T-helper 1 cell (primary cell): ENCODE measurements at regions not wholly inside any gene's neighbourhood (a gene's known extent, or its start where the extent isn't known, plus 50 kb on each side); places are given as distances from the start of the nearest gene placed in this dataset.
A peak's percentile ranks its signal among the peaks of the same experiment; 100 is the strongest.

ENCODE experiments used
- DNase-seq, 5 donors: peaks; one replicate each; pipeline ENCODE4 v3.0.0-alpha.2; 2012 to 2020

GRCh38 chr6:6783721-6784120 lies 195.2 kb downstream of the LY86 start:
- DNase-seq = no peak

GRCh38 chr6:6784514-6785162 lies 196.1 kb downstream of the LY86 start:
- no peak for DNase-seq

- no peak for DNase-seq
Observed at GRCh38 chr6:6785163-6785521, 196.6 kb downstream of the LY86 start.

- DNase-seq = peak in 1 of 5 donors; percentile 36
Observed at GRCh38 chr6:6788394-6789032, 200.0 kb downstream of the LY86 start.

- DNase-seq = no peak
Observed at GRCh38 chr6:6790393-6790792, 201.9 kb downstream of the LY86 start.

GRCh38 chr6:6790891-6791290 lies 202.4 kb downstream of the LY86 start:
- DNase-seq = no peak

GRCh38 chr6:6793388-6794250 lies 205.1 kb downstream of the LY86 start:
- DNase-seq = peak in 1 of 5 donors; percentile 71

GRCh38 chr6:6795393-6795792 lies 206.9 kb downstream of the LY86 start:
- no peak for DNase-seq

GRCh38 chr6:6796818-6797217 lies 208.3 kb downstream of the LY86 start:
- no peak for DNase-seq

GRCh38 chr6:6798448-6798860 lies 209.9 kb downstream of the LY86 start:
- DNase-seq = peak in 1 of 5 donors; percentile 85

GRCh38 chr6:6801005-6801335 lies 212.4 kb downstream of the LY86 start:
- no peak for DNase-seq

GRCh38 chr6:6801635-6802218 lies 213.2 kb downstream of the LY86 start:
- DNase-seq = no peak

GRCh38 chr6:6803180-6803977 lies 214.9 kb downstream of the LY86 start:
- DNase-seq = peak in 1 of 5 donors; percentile 47

GRCh38 chr6:6804843-6805615 lies 216.5 kb downstream of the LY86 start:
- no peak for DNase-seq

GRCh38 chr6:6806844-6807518 lies 218.5 kb downstream of the LY86 start:
- no peak for DNase-seq

- no peak for DNase-seq
Observed at GRCh38 chr6:6808343-6808742, 219.8 kb downstream of the LY86 start.

- no peak for DNase-seq
Observed at GRCh38 chr6:6808915-6809314, 220.4 kb downstream of the LY86 start.

- DNase-seq = no peak
Observed at GRCh38 chr6:6810727-6811126, 222.2 kb downstream of the LY86 start.

- peak in 3 of 5 donors; percentile 3 to 50 (median 10) for DNase-seq
Observed at GRCh38 chr6:6811128-6812009, 222.8 kb downstream of the LY86 start.

GRCh38 chr6:6812427-6812826 lies 223.9 kb downstream of the LY86 start:
- DNase-seq = no peak
